Osteocyte (in vitro differentiated cells): ENCODE measurements at regions not wholly inside any gene's neighbourhood (a gene's known extent, or its start where the extent isn't known, plus 50 kb on each side); places are given as distances from the start of the nearest gene placed in this dataset.

Experiments
- DNase-seq: peaks from one replicate; pipeline ENCODE4 v3.0.0; 2021; ENCODE audit warnings: mixed read lengths; ENCODE audit not compliant: unreplicated experiment; ENCODE audit errors: extremely low spot score
- H3K27ac Mint-ChIP-seq: one replicate; pipeline ENCODE4 v1.8.0; 2021; ENCODE audit warnings: mild to moderate bottlenecking, mixed read lengths; ENCODE audit not compliant: unreplicated experiment
- H3K27me3 Mint-ChIP-seq: one replicate; pipeline ENCODE4 v1.8.0; 2021; ENCODE audit warnings: mixed read lengths; ENCODE audit not compliant: unreplicated experiment
- H3K36me3 Mint-ChIP-seq: one replicate; pipeline ENCODE4 v1.8.0; 2021; ENCODE audit warnings: mixed read lengths; ENCODE audit not compliant: unreplicated experiment
- H3K4me1 Mint-ChIP-seq: one replicate; pipeline ENCODE4 v1.8.0; 2021; ENCODE audit warnings: mixed read lengths; ENCODE audit not compliant: unreplicated experiment
- H3K4me3 Mint-ChIP-seq: one replicate; pipeline ENCODE4 v1.8.0; 2021; ENCODE audit warnings: mild to moderate bottlenecking, moderate library complexity, mixed read lengths; ENCODE audit not compliant: unreplicated experiment
- H3K9me3 Mint-ChIP-seq: one replicate; pipeline ENCODE4 v1.8.0; 2021; ENCODE audit warnings: mixed read lengths; ENCODE audit not compliant: unreplicated experiment
- CTCF ChIP-seq: fragments of 200-600 bp; sonication (generic); IDR thresholded peaks from 2 replicates; pipeline ENCODE4 v1.5.0; 2021; ENCODE audit warnings: antibody characterized with exemption, mild to moderate bottlenecking, moderate library complexity

GRCh38 chr12:105449431-105449830, 118.9 kb downstream of the C12orf75 start:
- H3K4me3 Mint-ChIP-seq: no peak overlapping the region
- no peak for TF ChIP-seq CTCF
- H3K9me3 Mint-ChIP-seq: no peaks in the 10 kb centered on the region
- H3K27me3 Mint-ChIP-seq: no peaks in the 10 kb centered on the region
- DNase-seq: no peak
- H3K4me1 Mint-ChIP-seq: peaks cover 42% of the 10 kb centered on the region
- no peak overlapping the region for H3K27ac Mint-ChIP-seq
- no peaks in the 10 kb centered on the region for H3K36me3 Mint-ChIP-seq

- TF ChIP-seq CTCF: no peak
- Mint-ChIP-seq H3K9me3 (no peaks in the 10 kb centered on the region), H3K36me3 (no peaks in the 10 kb centered on the region), H3K27ac (peak overlapping the region; percentile 8), H3K27me3 (no peaks in the 10 kb centered on the region), H3K4me1 (peaks cover 24% of the 10 kb centered on the region), H3K4me3 (no peak overlapping the region)
- no peak for DNase-seq
These were observed 120.7 kb downstream of the C12orf75 start for GRCh38 chr12:105451211-105451610.

GRCh38 chr12:105451798-105452197, 121.3 kb downstream of the C12orf75 start:
- Mint-ChIP-seq H3K4me3 (no peak overlapping the region), H3K27me3 (no peaks in the 10 kb centered on the region), H3K36me3 (no peaks in the 10 kb centered on the region), H3K27ac (no peak overlapping the region), H3K9me3 (no peaks in the 10 kb centered on the region), H3K4me1 (peaks cover 21% of the 10 kb centered on the region)
- TF ChIP-seq CTCF: no peak
- DNase-seq: no peak

GRCh38 chr12:105453316-105453715, 122.8 kb downstream of the C12orf75 start:
- no peaks in the 10 kb centered on the region for H3K27me3 Mint-ChIP-seq
- no peak overlapping the region for H3K4me3 Mint-ChIP-seq
- H3K4me1 Mint-ChIP-seq: peaks cover 25% of the 10 kb centered on the region
- H3K36me3 Mint-ChIP-seq: peaks cover 4% of the 10 kb centered on the region
- peaks cover 3% of the 10 kb centered on the region for H3K9me3 Mint-ChIP-seq
- no peak overlapping the region for H3K27ac Mint-ChIP-seq
- TF ChIP-seq CTCF: no peak
- DNase-seq: no peak

- Mint-ChIP-seq H3K36me3 (peaks cover 4% of the 10 kb centered on the region), H3K4me1 (peaks cover 30% of the 10 kb centered on the region), H3K4me3 (no peak overlapping the region), H3K27me3 (no peaks in the 10 kb centered on the region), H3K27ac (no peak overlapping the region), H3K9me3 (peaks cover 11% of the 10 kb centered on the region)
- DNase-seq: no peak
- TF ChIP-seq CTCF: no peak
These were observed 124.2 kb downstream of the C12orf75 start for GRCh38 chr12:105454688-105455087.
